CD4-positive, alpha-beta memory T cell (primary cell): ENCODE measurements at regions not wholly inside any gene's neighbourhood (a gene's known extent, or its start where the extent isn't known, plus 50 kb on each side); places are given as distances from the start of the nearest gene placed in this dataset.
"Not testable (repeated sequence)": the region's sequence is repeated elsewhere in the genome, so short reads cannot be mapped to it uniquely, and the experiment has no call there.

ENCODE experiments used
- CTCF ChIA-PET: fragments of 350-600 bp; sonication (Branson Sonifier 250); formaldehyde crosslinking; loops from one replicate; lab custom pipeline; 2021; ENCODE audit warnings: inconsistent platforms; ENCODE audit not compliant: partially characterized antibody; lab: Charles Lee
- POLR2A ChIA-PET: fragments of 350-600 bp; sonication (Branson Sonifier 250); formaldehyde crosslinking; loops from one replicate; lab custom pipeline; 2021; ENCODE audit not compliant: partially characterized antibody; lab: Charles Lee
- DNase-seq, 5 donors: peaks; one replicate each; pipeline versions ENCODE4 v3.0.0 to v3.0.0-alpha.2; 2020 to 2022; ENCODE audit warnings: mixed read lengths in 1 of 5
- H3K27ac ChIP-seq: one replicate; pipeline ENCODE4 v1.7.0; 2013; ENCODE audit warnings: low read depth, low read length
- H3K27me3 ChIP-seq: 2 replicates; pipeline ENCODE4 v1.7.0; 2013; ENCODE audit warnings: mild to moderate bottlenecking, low read length, moderate library complexity; ENCODE audit not compliant: insufficient read depth
- H3K36me3 ChIP-seq: 2 replicates; pipeline ENCODE4 v1.7.0; 2013; ENCODE audit warnings: mild to moderate bottlenecking, low read length, moderate library complexity; ENCODE audit not compliant: insufficient read depth
- H3K4me1 ChIP-seq: 2 replicates; pipeline ENCODE4 v1.7.0; 2013; ENCODE audit warnings: mild to moderate bottlenecking, low read length, moderate library complexity; ENCODE audit not compliant: insufficient read depth
- H3K4me3 ChIP-seq, 2 donors: one replicate each; pipeline ENCODE4 v1.7.0; 2013; ENCODE audit warnings: low read length in 2 of 2, mild to moderate bottlenecking in 1 of 2
- H3K9me3 ChIP-seq, 2 donors: one replicate each; pipeline ENCODE4 v1.7.0; 2013; ENCODE audit warnings: low read length in 2 of 2, control low read depth in 1 of 2; ENCODE audit not compliant: control insufficient read depth in 1 of 2
- H3K27ac Mint-ChIP-seq, 7 donors: one replicate each; pipeline ENCODE4 v1.8.0; 2020 to 2021; ENCODE audit warnings: mixed read lengths in 7 of 7, mild to moderate bottlenecking in 6 of 7, inconsistent platforms in 3 of 7, moderate library complexity in 3 of 7
- H3K27me3 Mint-ChIP-seq, 2 donors: one replicate each; pipeline ENCODE4 v1.8.0; 2020 to 2021; ENCODE audit warnings: mixed read lengths in 2 of 2
- H3K36me3 Mint-ChIP-seq, 2 donors: one replicate each; pipeline ENCODE4 v1.8.0; 2020 to 2021; ENCODE audit warnings: mixed read lengths in 2 of 2, inconsistent platforms in 1 of 2, mild to moderate bottlenecking in 1 of 2
- H3K4me1 Mint-ChIP-seq, 4 donors: one replicate each; pipeline ENCODE4 v1.8.0; 2020 to 2021; ENCODE audit warnings: mixed read lengths in 4 of 4, mild to moderate bottlenecking in 1 of 4
- H3K4me3 Mint-ChIP-seq, 8 donors: one replicate each; pipeline ENCODE4 v1.8.0; 2020 to 2021; ENCODE audit warnings: mixed read lengths in 8 of 8, mild to moderate bottlenecking in 7 of 8, moderate library complexity in 6 of 8, inconsistent platforms in 3 of 8
- H3K9me3 Mint-ChIP-seq, 8 donors: one replicate each; pipeline ENCODE4 v1.8.0; 2020 to 2021; ENCODE audit warnings: mixed read lengths in 8 of 8, mild to moderate bottlenecking in 5 of 8, inconsistent platforms in 3 of 8, moderate library complexity in 1 of 8
- intact Hi-C: fragments of 100-400 bp; cut with micrococcal nuclease; formaldehyde crosslinking; loops from one replicate; pipeline ENCODE4 v1.15.1; 2023

GRCh38 chr11:34810107-34810562 is 106.0 kb downstream of the APIP start:
- Mint-ChIP-seq H3K27ac (no peak overlapping the region), H3K9me3 (peaks cover 0 to 56% (median 41%) of the 10 kb centered on the region in 8 donors), H3K4me3 (no peak overlapping the region), H3K27me3 (peaks cover 9 to 22% of the 10 kb centered on the region in 2 donors), H3K36me3 (peaks cover 2 to 12% of the 10 kb centered on the region in 2 donors), H3K4me1 (peaks cover 0 to 10% (median under 1%) of the 10 kb centered on the region in 4 donors)
- peaks cover 0 to 6% of the 10 kb centered on the region in 2 donors for H3K9me3 ChIP-seq
- CTCF ChIA-PET, result interaction anchor here (0.6 kb wide), 1 partner anchor 20 kb away, joined by 4 read pairs; no protein-coding TSS in a partner anchor
- POLR2A ChIA-PET, result no interaction called here
- H3K4me1 ChIP-seq, result no peaks in the 10 kb centered on the region
- H3K27me3 ChIP-seq, result no peaks in the 10 kb centered on the region
- no peaks in the 10 kb centered on the region for H3K36me3 ChIP-seq
- H3K4me3 ChIP-seq, result no peak overlapping the region
- H3K27ac ChIP-seq, result no peak overlapping the region
- no peak for DNase-seq
- intact Hi-C loops, result no loop called here

GRCh38 chr11:34809191-34810106 is 106.7 kb downstream of the APIP start:
- POLR2A ChIA-PET, result no interaction called here
- intact Hi-C loops, result no loop called here
- no peak overlapping the region for H3K27ac Mint-ChIP-seq
- peaks cover 0 to 56% (median 39%) of the 10 kb centered on the region in 8 donors for H3K9me3 Mint-ChIP-seq
- Histone ChIP-seq H3K36me3 (no peaks in the 10 kb centered on the region), H3K4me3 (no peak overlapping the region), H3K27ac (no peak overlapping the region), H3K27me3 (no peaks in the 10 kb centered on the region), H3K9me3 (peaks cover 0 to 6% of the 10 kb centered on the region in 2 donors), H3K4me1 (no peaks in the 10 kb centered on the region)
- no peak overlapping the region for H3K4me3 Mint-ChIP-seq
- H3K4me1 Mint-ChIP-seq, result peaks cover 0 to 10% (median under 1%) of the 10 kb centered on the region in 4 donors
- CTCF ChIA-PET, result no interaction called here
- DNase-seq, result no peak
- peaks cover 2 to 12% of the 10 kb centered on the region in 2 donors for H3K36me3 Mint-ChIP-seq
- peaks cover 13 to 29% of the 10 kb centered on the region in 2 donors for H3K27me3 Mint-ChIP-seq

- ChIA-PET CTCF (no interaction called here), POLR2A (no interaction called here)
- Histone ChIP-seq H3K9me3 (peaks cover 0 to 6% of the 10 kb centered on the region in 2 donors), H3K4me1 (no peaks in the 10 kb centered on the region), H3K27ac (no peak overlapping the region), H3K4me3 (no peak overlapping the region), H3K27me3 (no peaks in the 10 kb centered on the region), H3K36me3 (no peaks in the 10 kb centered on the region)
- no peak for DNase-seq
- Mint-ChIP-seq H3K27me3 (peaks cover 14 to 29% of the 10 kb centered on the region in 2 donors), H3K36me3 (peaks cover 0 to 4% of the 10 kb centered on the region in 2 donors), H3K9me3 (peaks cover 0 to 38% (median 24%) of the 10 kb centered on the region in 8 donors), H3K27ac (no peak overlapping the region), H3K4me1 (peaks cover 0 to 10% (median under 1%) of the 10 kb centered on the region in 4 donors), H3K4me3 (no peak overlapping the region)
- intact Hi-C loops, result no loop called here
Observed at GRCh38 chr11:34806875-34807274, 109.3 kb downstream of the APIP start.

DNA sequence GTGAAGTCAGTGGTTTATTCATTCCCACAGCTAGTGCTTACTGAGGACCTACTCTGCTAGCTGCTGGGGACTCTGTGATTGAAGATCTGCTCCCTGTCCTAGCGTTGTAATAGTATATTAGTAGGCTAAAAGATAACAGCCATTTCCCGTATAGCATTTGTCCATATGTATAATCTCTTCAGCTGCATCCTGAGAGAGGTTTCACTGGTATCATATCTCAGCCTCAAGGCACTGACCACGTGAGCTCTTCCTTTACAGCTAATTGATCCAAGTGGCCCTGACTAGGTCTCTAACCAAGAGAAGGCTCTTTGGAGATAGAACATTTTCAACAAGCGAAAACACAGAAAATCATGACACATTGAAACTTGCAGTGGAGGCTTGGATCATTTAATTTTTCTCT is 110.2 kb downstream of the APIP start:
- Mint-ChIP-seq H3K4me3 (no peak overlapping the region), H3K36me3 (peaks cover 0 to 4% of the 10 kb centered on the region in 2 donors), H3K9me3 (peaks cover 0 to 30% (median 16%) of the 10 kb centered on the region in 8 donors), H3K27me3 (peaks cover 14 to 29% of the 10 kb centered on the region in 2 donors), H3K27ac (no peak overlapping the region), H3K4me1 (peaks cover 0 to 10% (median under 1%) of the 10 kb centered on the region in 4 donors)
- DNase-seq, result no peak
- Histone ChIP-seq H3K4me1 (no peaks in the 10 kb centered on the region), H3K9me3 (peaks cover 0 to 6% of the 10 kb centered on the region in 2 donors), H3K27ac (no peak overlapping the region), H3K4me3 (no peak overlapping the region), H3K27me3 (no peaks in the 10 kb centered on the region), H3K36me3 (no peaks in the 10 kb centered on the region)
- ChIA-PET CTCF (no interaction called here), POLR2A (no interaction called here)
- intact Hi-C loops, result no loop called here

DNA sequence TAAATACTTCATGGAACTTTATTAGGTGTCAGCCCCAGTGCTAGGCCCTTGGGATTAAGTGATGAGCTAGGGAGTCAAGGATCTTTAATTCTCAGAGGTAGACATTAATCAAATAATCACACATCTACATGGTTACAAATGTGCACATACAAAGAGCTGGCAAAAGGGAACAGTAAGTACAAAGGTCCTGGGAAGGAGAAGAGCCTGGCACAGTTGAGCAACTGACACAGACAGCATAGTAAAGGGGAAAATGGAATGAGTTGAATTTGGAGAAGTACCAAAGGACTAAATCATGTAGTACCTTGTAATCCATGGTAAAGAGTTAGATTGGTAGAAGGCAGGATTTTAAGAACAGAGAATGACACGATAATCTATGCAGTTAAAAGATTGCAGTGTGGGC is 116.3 kb downstream of the APIP start:
- Histone ChIP-seq H3K9me3 (no peaks in the 10 kb centered on the region), H3K27ac (no peak overlapping the region), H3K36me3 (no peaks in the 10 kb centered on the region), H3K4me3 (no peak overlapping the region), H3K27me3 (no peaks in the 10 kb centered on the region), H3K4me1 (no peaks in the 10 kb centered on the region)
- CTCF ChIA-PET, result no interaction called here
- Mint-ChIP-seq H3K9me3 (peaks cover 0 to 4% (median 1%) of the 10 kb centered on the region in 8 donors), H3K27me3 (peaks cover 14 to 21% of the 10 kb centered on the region in 2 donors), H3K4me1 (no peaks in the 10 kb centered on the region), H3K4me3 (no peak overlapping the region), H3K36me3 (no peaks in the 10 kb centered on the region), H3K27ac (no peak overlapping the region)
- POLR2A ChIA-PET, result no interaction called here
- intact Hi-C loops, result no loop called here
- DNase-seq, result no peak

DNA sequence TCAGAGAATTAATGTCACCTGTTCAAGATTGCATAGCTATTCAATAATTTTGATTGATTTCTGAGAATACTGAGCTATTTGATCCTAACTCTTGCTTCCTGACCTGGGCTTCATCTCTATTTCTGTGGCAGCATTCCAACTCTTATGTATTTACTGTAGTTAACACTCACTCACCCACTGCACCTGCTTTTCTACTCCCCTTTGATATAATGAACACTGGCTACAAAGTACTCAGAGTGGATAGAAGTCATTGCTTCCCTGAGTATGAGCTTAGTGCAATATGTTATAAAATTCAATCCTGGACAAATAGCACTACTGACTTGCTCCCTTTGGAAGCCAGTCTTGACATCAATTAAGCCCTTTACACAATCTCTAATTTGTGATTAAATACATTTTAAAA is 117.2 kb downstream of the APIP start:
- Mint-ChIP-seq H3K4me3 (no peak overlapping the region), H3K27me3 (peaks cover 13 to 16% of the 10 kb centered on the region in 2 donors), H3K9me3 (peaks cover 0 to 4% (median 1%) of the 10 kb centered on the region in 8 donors), H3K4me1 (no peaks in the 10 kb centered on the region), H3K27ac (no peak overlapping the region), H3K36me3 (no peaks in the 10 kb centered on the region)
- Histone ChIP-seq H3K4me1 (no peaks in the 10 kb centered on the region), H3K9me3 (no peaks in the 10 kb centered on the region), H3K27me3 (no peaks in the 10 kb centered on the region), H3K4me3 (no peak overlapping the region), H3K27ac (no peak overlapping the region), H3K36me3 (no peaks in the 10 kb centered on the region)
- DNase-seq, result no peak
- POLR2A ChIA-PET, result no interaction called here
- intact Hi-C loops, result no loop called here
- CTCF ChIA-PET, result no interaction called here

DNA sequence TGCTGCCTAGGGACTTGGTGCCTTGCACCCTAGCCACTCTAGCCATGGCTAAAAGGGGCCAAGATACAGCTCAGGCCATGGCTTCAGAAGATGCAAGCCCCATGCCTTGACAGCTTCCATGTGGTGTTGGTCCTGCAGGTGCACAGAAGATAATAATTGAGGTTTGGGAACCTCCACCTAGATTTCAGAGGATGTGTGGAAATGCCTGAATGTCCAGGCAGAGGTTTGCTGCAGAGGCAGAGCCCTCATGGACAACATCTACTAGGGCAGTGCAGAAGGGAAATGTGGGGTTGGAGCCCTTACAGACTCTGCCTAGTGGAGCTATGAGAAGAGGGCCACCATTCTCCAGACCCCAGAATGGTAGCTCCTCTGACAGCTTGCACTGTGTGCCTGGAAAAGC is 118.7 kb downstream of the APIP start:
- not testable (repeated sequence) for H3K4me1 Mint-ChIP-seq
- peaks cover 13 to 20% of the 10 kb centered on the region in 2 donors for H3K27me3 Mint-ChIP-seq

More for the DNA sequence above, 118.7 kb downstream of the APIP start:
- H3K36me3 Mint-ChIP-seq, H3K9me3 ChIP-seq, DNase-seq, intact Hi-C loops, H3K36me3 ChIP-seq, H3K4me3 ChIP-seq, H3K27ac Mint-ChIP-seq, CTCF ChIA-PET, POLR2A ChIA-PET, H3K27ac ChIP-seq, H3K4me1 ChIP-seq, H3K4me3 Mint-ChIP-seq, H3K27me3 ChIP-seq, H3K9me3 Mint-ChIP-seq: not testable (repeated sequence)
